OCI-LY7 (cell line): ENCODE measurements at regions not wholly inside any gene's neighbourhood (a gene's known extent, or its start where the extent isn't known, plus 50 kb on each side); places are given as distances from the start of the nearest gene placed in this dataset.

Experiments used
- BruUV-seq: library from RNA; stranded (reverse); fragments of 400-500 nt; replicated peaks from 2 replicates; lab custom pipeline; 2021; lab: Mats Ljungman, UMichigan
- CTCF ChIA-PET: fragments of 300-600 bp; sonication (Branson Sonifier 250); formaldehyde crosslinking; loops from one replicate; lab custom pipeline; 2022; ENCODE audit warnings: antibody characterized with exemption; ENCODE audit not compliant: unreplicated experiment; lab: Charles Lee
- POLR2A ChIA-PET: fragments of 300-600 bp; sonication (Branson Sonifier 250); formaldehyde crosslinking; loops from one replicate; lab custom pipeline; 2022; ENCODE audit warnings: antibody characterized with exemption; lab: Charles Lee
- DNase-seq: peaks from one replicate; pipeline ENCODE4 v3.0.0-alpha.2; 2015; ENCODE audit warnings: low spot score
- H2AFZ ChIP-seq: fragments of 200-600 bp; sonication (generic), shearing (Covaris generic); 2 replicates; pipeline ENCODE4 v1.6.1; 2014; ENCODE audit warnings: mild to moderate bottlenecking, antibody characterized with exemption, low read length, moderate library complexity
- H3K27ac ChIP-seq: fragments of 200-600 bp; sonication (generic); 2 replicates; pipeline ENCODE4 v1.5.1; 2014; ENCODE audit warnings: mixed run types, low read depth, mild to moderate bottlenecking, moderate library complexity, low read length, inconsistent platforms; ENCODE audit not compliant: poor library complexity, severe bottlenecking
- H3K36me3 ChIP-seq: fragments of 200-600 bp; sonication (generic); 2 replicates; pipeline ENCODE4 v1.6.1; 2014; ENCODE audit warnings: mild to moderate bottlenecking, antibody characterized with exemption, low read length, moderate library complexity, mixed read lengths; ENCODE audit not compliant: insufficient read depth
- H3K4me1 ChIP-seq: fragments of 200-600 bp; sonication (generic); 2 replicates; pipeline ENCODE4 v1.5.1; 2014; ENCODE audit warnings: mild to moderate bottlenecking, low read length; ENCODE audit not compliant: insufficient read depth, poor library complexity, severe bottlenecking
- H3K4me2 ChIP-seq: fragments of 200-600 bp; sonication (generic); 2 replicates; pipeline ENCODE4 v1.6.1; 2014; ENCODE audit warnings: mild to moderate bottlenecking, low read length
- H3K4me3 ChIP-seq: fragments of 200-600 bp; sonication (generic); 2 replicates; pipeline ENCODE4 v1.5.1; 2014; ENCODE audit warnings: mild to moderate bottlenecking, low read depth, low read length; ENCODE audit not compliant: poor library complexity, severe bottlenecking
- H3K79me2 ChIP-seq: fragments of 200-600 bp; sonication (generic); 2 replicates; pipeline ENCODE4 v1.6.1; 2016; ENCODE audit warnings: low read depth, mild to moderate bottlenecking, low read length, moderate library complexity, mixed read lengths; ENCODE audit not compliant: insufficient read depth
- H3K9me2 ChIP-seq: fragments of 200-600 bp; sonication (generic); 2 replicates; pipeline ENCODE4 v1.6.1; 2016; ENCODE audit warnings: mild to moderate bottlenecking, low read length, mixed read lengths; ENCODE audit not compliant: insufficient read depth
- H3K9me3 ChIP-seq: fragments of 200-600 bp; sonication (generic); 2 replicates; pipeline ENCODE4 v1.6.1; 2014; ENCODE audit warnings: mild to moderate bottlenecking, mixed run types, low read length, mixed read lengths
- H4K20me1 ChIP-seq: fragments of 200-600 bp; sonication (generic); 2 replicates; pipeline ENCODE4 v1.6.1; 2014; ENCODE audit warnings: mild to moderate bottlenecking, antibody characterized with exemption, low read length, moderate library complexity, mixed read lengths; ENCODE audit not compliant: insufficient read depth
- EZH2phosphoT487 ChIP-seq: fragments of 200-600 bp; sonication (generic); IDR thresholded peaks from 2 replicates; pipeline ENCODE4 v1.6.1; 2018; ENCODE audit warnings: low read depth, borderline replicate concordance, mild to moderate bottlenecking, mixed run types, antibody characterized with exemption, low read length, moderate library complexity, mixed read lengths
- intact Hi-C: fragments of 100-400 bp; cut with micrococcal nuclease; formaldehyde crosslinking; loops from one replicate; pipeline ENCODE4 v1.10.0; 2022; ENCODE audit not compliant: unreplicated experiment
- TF ChIP-seq, protein P1 (sequence below): fragments of 200-600 bp; sonication (generic); conservative IDR thresholded peaks from 2 replicates; pipeline ENCODE4 v1.5.1; 2014; ENCODE audit warnings: mild to moderate bottlenecking, antibody characterized with exemption, low read length, moderate library complexity, mixed read lengths

DNA sequence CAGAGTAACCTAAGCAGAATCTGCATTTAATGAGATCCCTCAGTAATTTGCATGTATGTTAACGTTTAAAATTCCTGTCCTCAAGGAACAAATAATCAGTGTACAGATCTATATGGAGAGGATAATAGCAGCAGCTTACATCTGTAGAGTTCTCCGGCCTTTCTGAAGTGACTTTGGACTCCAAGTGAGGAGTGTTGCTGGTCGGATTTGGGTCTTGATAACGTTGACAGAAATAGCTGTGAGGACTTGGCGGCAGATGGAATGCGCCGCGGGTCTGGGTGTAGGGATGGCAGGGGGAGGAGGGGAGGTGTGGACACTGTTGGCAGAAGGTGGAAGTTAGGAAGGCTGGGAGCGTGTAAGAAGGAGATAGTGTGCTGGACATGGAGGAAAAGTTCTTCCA is 170.9 kb upstream of the GATA6 start:
- ChIA-PET POLR2A (no interaction called here), CTCF (no interaction called here)
- no peaks in the 10 kb centered on the region for H3K9me2 ChIP-seq
- no peak overlapping the region for H2AFZ ChIP-seq
- H3K4me3 ChIP-seq: no peak overlapping the region
- H3K27ac ChIP-seq: no peak overlapping the region
- H3K4me2 ChIP-seq: no peak overlapping the region
- intact Hi-C loops: no loop called here
- H3K79me2 ChIP-seq: no peaks in the 10 kb centered on the region
- H4K20me1 ChIP-seq: no peaks in the 10 kb centered on the region
- no TSS peak for BruUV-seq
- no peaks in the 10 kb centered on the region for H3K4me1 ChIP-seq
- DNase-seq: no peak
- TF ChIP-seq, protein P1, sequence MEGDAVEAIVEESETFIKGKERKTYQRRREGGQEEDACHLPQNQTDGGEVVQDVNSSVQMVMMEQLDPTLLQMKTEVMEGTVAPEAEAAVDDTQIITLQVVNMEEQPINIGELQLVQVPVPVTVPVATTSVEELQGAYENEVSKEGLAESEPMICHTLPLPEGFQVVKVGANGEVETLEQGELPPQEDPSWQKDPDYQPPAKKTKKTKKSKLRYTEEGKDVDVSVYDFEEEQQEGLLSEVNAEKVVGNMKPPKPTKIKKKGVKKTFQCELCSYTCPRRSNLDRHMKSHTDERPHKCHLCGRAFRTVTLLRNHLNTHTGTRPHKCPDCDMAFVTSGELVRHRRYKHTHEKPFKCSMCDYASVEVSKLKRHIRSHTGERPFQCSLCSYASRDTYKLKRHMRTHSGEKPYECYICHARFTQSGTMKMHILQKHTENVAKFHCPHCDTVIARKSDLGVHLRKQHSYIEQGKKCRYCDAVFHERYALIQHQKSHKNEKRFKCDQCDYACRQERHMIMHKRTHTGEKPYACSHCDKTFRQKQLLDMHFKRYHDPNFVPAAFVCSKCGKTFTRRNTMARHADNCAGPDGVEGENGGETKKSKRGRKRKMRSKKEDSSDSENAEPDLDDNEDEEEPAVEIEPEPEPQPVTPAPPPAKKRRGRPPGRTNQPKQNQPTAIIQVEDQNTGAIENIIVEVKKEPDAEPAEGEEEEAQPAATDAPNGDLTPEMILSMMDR: no peak
- TF ChIP-seq EZH2phosphoT487: no peak
- H3K9me3 ChIP-seq: no peaks in the 10 kb centered on the region
- H3K36me3 ChIP-seq: no peaks in the 10 kb centered on the region

DNA sequence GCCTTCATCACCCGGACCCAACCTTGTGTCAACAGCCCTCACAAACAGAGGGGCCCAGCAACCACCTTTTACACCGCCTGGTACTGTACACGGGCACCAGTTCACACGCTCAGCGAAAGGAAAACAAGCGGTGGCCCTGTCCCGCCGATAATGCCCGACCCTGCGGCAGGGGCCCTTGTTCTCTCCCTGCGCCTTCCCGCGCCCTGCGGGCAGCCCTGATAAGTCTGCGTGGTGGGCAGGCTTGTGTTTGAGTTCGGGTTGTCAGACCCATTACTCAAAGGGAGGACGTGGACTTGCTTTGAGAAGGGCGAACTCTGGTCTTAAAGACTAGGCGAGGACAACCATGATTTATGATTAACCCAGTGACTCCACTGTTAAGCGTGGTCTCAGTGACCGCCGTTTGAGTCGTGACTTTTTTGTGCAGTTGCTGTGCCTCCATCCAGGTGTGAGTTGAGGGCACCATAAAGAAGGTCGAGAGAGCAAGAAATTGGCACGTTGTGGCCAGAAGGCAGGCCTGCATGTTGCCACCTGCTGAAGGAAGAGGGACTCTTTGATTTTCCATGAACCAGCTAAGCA is 167.4 kb upstream of the GATA6 start:
- Histone ChIP-seq H3K9me3 (no peaks in the 10 kb centered on the region), H3K9me2 (no peaks in the 10 kb centered on the region), H3K4me1 (no peaks in the 10 kb centered on the region), H2AFZ (no peak overlapping the region), H3K4me3 (no peak overlapping the region), H3K79me2 (no peaks in the 10 kb centered on the region), H3K4me2 (no peak overlapping the region), H3K27ac (no peak overlapping the region), H4K20me1 (no peaks in the 10 kb centered on the region), H3K36me3 (no peaks in the 10 kb centered on the region)
- CTCF ChIA-PET: no interaction called here
- intact Hi-C loops: no loop called here
- POLR2A ChIA-PET: no interaction called here
- TF ChIP-seq, protein P1: no peak
- TF ChIP-seq EZH2phosphoT487: no peak
- BruUV-seq: no TSS peak
- no peak for DNase-seq

DNA sequence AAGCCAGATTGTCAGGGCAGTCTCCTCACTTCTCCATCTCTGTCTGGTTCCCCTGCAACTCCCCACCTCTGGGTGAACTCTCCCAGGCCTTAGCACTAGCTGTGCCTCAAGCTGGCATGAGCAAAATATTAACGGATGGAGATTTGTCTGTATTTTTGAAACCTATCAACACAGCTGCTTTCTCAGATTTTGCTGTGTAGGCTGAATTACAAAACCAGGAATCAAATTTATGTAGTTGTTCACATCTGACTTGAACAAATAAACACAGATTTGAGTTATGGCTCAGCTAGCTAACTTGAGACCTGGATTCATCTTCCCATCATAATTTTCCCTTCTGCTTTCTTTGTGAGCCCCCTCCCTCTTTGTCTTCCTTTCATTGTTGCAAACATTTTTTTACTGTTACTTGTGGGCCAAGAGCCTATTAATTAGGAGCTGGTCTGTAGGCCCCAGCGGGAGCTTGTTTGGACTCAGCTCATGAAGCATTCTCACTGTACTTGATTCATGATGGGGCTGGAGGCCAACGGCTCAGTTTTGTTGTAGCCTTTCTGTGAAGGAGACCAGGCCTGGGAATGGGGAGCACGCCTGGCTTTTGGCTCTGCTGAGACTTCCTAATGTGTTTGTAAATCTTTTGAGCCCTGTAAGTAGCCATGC is 164.1 kb upstream of the GATA6 start:
- DNase-seq: no peak
- H3K36me3 ChIP-seq: no peaks in the 10 kb centered on the region
- no TSS peak for BruUV-seq
- H3K27ac ChIP-seq: no peak overlapping the region
- intact Hi-C loops: no loop called here
- no peaks in the 10 kb centered on the region for H4K20me1 ChIP-seq
- no peaks in the 10 kb centered on the region for H3K79me2 ChIP-seq
- ChIA-PET POLR2A (interaction anchor here (0.6 kb wide), 2 partner anchors 129 to 439 kb away, joined by 3 read pairs; no protein-coding TSS in a partner anchor), CTCF (no interaction called here)
- H3K9me3 ChIP-seq: no peaks in the 10 kb centered on the region
- H3K9me2 ChIP-seq: no peaks in the 10 kb centered on the region
- H3K4me3 ChIP-seq: no peak overlapping the region
- H2AFZ ChIP-seq: no peak overlapping the region
- TF ChIP-seq, protein P1: no peak
- no peak for TF ChIP-seq EZH2phosphoT487
- no peaks in the 10 kb centered on the region for H3K4me1 ChIP-seq
- no peak overlapping the region for H3K4me2 ChIP-seq
